Skin epidermis (tissue), 12 donors: ENCODE measurements at regions not wholly inside any gene's neighbourhood (a gene's known extent, or its start where the extent isn't known, plus 50 kb on each side); places are given as distances from the start of the nearest gene placed in this dataset.

Experiments
- H3K27ac ChIP-seq, 21 experiments: fragments of 200-600 bp; sonication (generic) in 11 of 21; one replicate each; pipeline ENCODE4 v1.5.0; 2020; ENCODE audit warnings: mild to moderate bottlenecking in 3 of 21, inconsistent platforms in 2 of 21, moderate library complexity in 2 of 21
- H3K4me3 ChIP-seq, 7 experiments: fragments of 200-600 bp; sonication (generic) in 2 of 7; one replicate each; pipeline ENCODE4 v1.5.0; 2020; ENCODE audit warnings: inconsistent platforms in 2 of 7, mild to moderate bottlenecking in 2 of 7, moderate library complexity in 1 of 7

GRCh38 chr2:239905884-239906654, 119.1 kb downstream of the NDUFA10 start:
- no peak overlapping the region for H3K4me3 ChIP-seq
- no peak overlapping the region for H3K27ac ChIP-seq

DNA sequence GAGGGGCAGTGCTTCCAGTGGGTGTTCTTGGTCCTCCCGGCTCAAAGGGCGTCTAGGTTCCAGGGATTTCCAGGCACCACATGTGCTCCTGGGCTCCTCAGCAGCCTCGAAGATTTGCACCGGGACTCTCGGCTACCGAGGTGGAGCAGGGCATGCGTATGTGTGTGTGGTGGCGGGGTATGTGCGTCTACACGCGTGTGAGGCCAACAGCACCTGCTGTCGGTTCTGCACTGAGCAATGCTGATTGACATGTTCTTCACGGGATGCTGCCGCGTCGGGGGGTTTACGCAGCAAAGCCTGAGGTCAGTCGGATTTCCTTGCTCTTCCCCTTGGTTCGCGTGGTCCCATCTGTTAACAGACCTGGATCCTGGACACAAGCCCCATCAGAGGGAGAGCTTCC, 119.8 kb downstream of the NDUFA10 start:
- Histone ChIP-seq H3K27ac (no peak overlapping the region), H3K4me3 (no peak overlapping the region)

DNA sequence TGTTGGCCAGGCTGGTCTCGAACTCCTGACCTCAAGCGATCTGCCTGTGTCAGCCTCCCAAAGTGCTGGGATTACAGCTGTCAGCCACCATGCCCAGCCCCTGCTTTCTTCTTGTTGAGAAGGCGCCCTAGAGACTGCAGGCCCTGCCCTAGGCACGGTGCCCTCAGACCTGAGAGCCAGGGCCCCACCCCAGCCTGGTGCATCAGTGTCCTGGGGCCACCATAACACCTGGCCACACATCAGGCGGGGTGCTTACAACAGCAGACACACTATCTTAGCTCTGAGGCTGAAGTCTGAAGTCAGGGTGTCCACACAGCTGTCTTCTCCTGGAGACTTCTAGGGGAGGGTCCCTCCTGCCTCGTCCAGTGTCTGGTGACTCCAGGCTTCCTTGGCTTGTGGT, 120.6 kb downstream of the NDUFA10 start:
- Histone ChIP-seq H3K4me3 (no peak overlapping the region), H3K27ac (no peak overlapping the region)

DNA sequence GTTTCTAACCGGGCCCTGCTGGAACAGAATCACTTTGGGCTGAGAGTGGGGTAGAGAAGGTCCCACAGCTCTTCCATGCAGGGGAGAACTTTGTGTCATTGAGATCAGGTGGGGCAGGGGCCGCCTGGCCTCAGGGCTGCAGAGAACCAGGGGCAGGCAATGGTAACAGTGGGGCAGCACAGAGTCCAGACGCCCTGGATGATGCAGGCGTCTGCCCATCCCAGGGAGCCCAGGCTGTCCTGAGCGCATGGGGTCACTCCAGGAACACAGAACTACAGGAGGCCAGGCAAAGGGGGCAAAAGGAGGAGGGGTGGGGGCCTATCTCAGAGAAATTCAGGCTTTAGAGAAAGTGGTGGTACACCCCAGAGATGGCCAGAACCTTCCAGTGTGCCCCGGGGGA, 121.3 kb downstream of the NDUFA10 start:
- no peak overlapping the region for H3K27ac ChIP-seq
- H3K4me3 ChIP-seq = no peak overlapping the region

GRCh38 chr2:239903210-239903609, 121.9 kb downstream of the NDUFA10 start:
- no peak overlapping the region for H3K4me3 ChIP-seq
- H3K27ac ChIP-seq = no peak overlapping the region

DNA sequence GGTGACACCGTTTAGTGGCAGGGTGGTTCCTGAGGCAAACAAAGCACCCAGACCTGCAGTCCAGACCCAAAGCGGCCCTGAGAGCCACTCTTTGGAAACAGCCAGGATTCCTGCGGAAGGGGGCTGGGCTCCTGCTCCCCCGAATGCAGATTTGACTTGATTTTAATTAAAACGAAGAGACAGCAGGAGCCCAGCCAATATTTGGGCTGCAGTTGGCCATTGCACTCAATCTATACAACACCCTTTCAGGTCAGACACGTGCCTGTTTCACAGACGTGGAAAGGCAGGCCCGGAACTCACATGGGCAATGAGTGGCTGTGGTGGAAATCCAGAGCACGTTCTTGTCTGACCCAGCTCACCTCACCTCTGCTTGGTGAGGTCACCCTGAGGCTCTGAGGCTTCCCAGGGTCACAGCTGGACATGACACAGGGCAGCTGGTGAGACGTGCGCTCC, 122.4 kb downstream of the NDUFA10 start:
- Histone ChIP-seq H3K4me3 (no peak overlapping the region), H3K27ac (no peak overlapping the region)

DNA sequence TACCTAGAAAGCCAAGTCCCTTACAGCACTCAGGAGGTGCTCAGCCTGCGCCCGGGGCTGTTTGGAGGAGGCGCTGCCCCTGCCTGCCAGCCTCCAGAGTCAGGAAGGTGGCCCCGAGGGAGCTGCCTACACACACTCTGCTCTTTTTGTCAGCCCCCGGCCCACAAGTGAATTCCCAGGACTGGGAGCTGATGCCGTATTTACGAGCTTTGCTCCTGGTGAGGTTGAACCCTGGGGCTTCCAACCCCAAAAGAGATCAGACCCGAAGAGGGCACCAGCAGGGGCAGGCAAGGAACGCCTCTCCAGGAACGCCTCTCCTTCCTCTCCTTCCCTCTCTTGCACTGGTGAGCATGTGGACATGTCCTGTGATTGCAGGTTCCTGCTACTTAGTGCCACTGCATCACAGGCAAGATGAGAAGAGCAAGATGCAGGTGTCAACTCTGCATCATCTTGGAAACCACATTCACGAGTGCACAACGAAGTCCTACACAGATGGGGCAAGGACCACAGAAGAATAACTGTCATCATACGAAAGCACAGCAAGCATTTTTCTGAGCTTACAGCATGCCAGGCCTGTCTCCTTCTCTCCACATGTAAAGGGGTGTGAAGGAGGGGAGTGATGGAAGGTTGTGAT, 126.7 kb downstream of the NDUFA10 start:
- no peak overlapping the region for H3K27ac ChIP-seq
- H3K4me3 ChIP-seq = no peak overlapping the region

GRCh38 chr2:239897596-239898235, 127.4 kb downstream of the NDUFA10 start:
- no peak overlapping the region for H3K27ac ChIP-seq
- H3K4me3 ChIP-seq = no peak overlapping the region

GRCh38 chr2:239896075-239896474, 129.1 kb downstream of the NDUFA10 start:
- Histone ChIP-seq H3K4me3 (no peak overlapping the region), H3K27ac (peak overlapping the region in 1 of 21 experiments; percentile 71)

- H3K4me3 ChIP-seq = no peak overlapping the region
- H3K27ac ChIP-seq = peak overlapping the region in 1 of 21 experiments; percentile 71
These were observed 129.5 kb downstream of the NDUFA10 start for GRCh38 chr2:239895669-239896068.

DNA sequence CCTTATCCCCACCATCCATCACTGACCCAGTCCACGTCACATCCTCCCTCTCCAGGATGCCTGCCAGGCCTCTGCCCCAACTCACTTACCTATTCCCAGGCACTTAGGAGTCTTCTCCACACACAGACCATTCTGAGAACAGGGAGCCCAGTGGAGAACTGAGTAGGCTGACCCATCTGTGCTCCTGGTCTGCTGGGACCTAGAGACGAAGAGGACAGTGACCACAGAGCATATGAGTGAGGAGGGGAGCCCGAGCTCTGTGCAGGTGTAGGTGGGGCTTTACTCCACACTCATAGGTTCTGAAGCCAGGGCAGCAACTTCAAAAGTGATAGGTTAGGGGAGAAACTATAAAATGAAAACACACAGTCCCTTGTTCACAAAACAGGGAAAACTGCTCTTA, 130.0 kb downstream of the NDUFA10 start:
- H3K27ac ChIP-seq = peak overlapping the region in 2 of 21 experiments; percentile 15 to 71
- no peak overlapping the region for H3K4me3 ChIP-seq

- no peak overlapping the region for H3K4me3 ChIP-seq
- H3K27ac ChIP-seq = no peak overlapping the region
These were observed 130.9 kb downstream of the NDUFA10 start for GRCh38 chr2:239894276-239894675.

- Histone ChIP-seq H3K4me3 (no peak overlapping the region), H3K27ac (no peak overlapping the region)
These were observed 132.0 kb downstream of the NDUFA10 start for GRCh38 chr2:239893236-239893515.

GRCh38 chr2:239892441-239893235, 132.5 kb downstream of the NDUFA10 start:
- no peak overlapping the region for H3K4me3 ChIP-seq
- no peak overlapping the region for H3K27ac ChIP-seq

DNA sequence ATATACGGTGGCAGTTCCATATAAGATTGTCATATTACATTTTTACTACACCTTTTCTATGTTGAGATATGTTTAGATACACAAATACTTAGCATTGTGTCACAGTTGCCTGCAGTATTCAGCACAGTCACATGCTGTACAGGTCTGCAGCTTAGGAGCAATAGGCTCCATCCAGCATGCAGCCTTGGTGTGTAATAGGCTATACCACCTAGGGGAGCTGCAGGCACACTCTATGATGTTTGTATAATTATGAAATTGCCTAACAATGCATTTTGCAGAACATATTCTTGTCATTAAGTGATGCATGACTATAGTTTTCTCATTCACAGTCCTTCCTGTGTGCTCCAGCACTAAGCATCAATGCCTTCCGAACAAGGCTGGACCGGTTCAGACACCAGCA, 133.4 kb downstream of the NDUFA10 start:
- Histone ChIP-seq H3K4me3 (no peak overlapping the region), H3K27ac (no peak overlapping the region)

- no peak overlapping the region for H3K4me3 ChIP-seq
- no peak overlapping the region for H3K27ac ChIP-seq
These were observed 134.9 kb downstream of the NDUFA10 start for GRCh38 chr2:239890206-239890746.

GRCh38 chr2:239889641-239890121, 135.5 kb downstream of the NDUFA10 start:
- Histone ChIP-seq H3K4me3 (no peak overlapping the region), H3K27ac (no peak overlapping the region)

GRCh38 chr2:239887604-239888003, 137.5 kb downstream of the NDUFA10 start:
- Histone ChIP-seq H3K4me3 (no peak overlapping the region), H3K27ac (no peak overlapping the region)

DNA sequence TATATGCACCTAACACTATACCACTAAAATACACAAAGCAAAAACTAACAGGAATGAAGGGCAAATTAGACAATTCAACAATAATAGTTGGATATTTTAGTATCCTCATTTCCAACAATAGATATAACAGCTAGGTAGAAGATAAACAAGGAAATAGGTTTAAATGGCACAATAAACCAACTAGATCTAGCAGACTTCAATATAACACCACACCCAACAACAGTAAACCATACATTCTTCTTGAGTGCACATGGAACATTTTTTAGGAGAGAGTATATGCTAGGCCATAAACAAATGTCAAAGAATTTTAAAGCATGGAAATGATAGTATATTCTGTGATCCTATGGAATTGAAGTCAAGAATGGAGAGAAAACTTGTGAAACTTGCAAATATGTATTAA, 138.4 kb downstream of the NDUFA10 start:
- Histone ChIP-seq H3K27ac (no peak overlapping the region), H3K4me3 (no peak overlapping the region)

GRCh38 chr2:239884875-239885274, 140.3 kb downstream of the NDUFA10 start:
- Histone ChIP-seq H3K4me3 (no peak overlapping the region), H3K27ac (no peak overlapping the region)
